ENCODE measurements at regions not wholly inside any gene's neighbourhood (a gene's known extent, or its start where the extent isn't known, plus 50 kb on each side); places are given as distances from the start of the nearest gene placed in this dataset.
"Not testable (repeated sequence)": the region's sequence is repeated elsewhere in the genome, so short reads cannot be mapped to it uniquely, and the experiment has no call there.

DNA sequence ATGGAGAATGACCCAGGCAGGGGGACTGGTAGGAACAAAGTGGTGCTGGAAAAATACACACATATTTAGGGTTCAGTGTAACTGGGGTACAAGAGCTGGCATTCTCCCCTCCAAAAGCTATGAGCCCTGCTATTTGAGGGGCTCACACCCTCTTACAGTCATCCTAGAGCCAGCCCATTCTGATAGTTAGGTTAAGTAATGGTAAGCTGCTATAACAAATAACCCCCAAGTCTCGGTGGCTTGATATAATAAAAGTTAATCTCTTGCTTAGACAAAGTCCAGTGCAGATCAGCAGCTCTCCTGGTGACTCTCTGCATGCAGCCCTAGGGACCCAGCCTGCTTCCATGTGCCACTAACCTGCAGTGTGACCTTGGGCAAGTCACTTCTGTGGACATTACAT lies 234.9 kb upstream of the HES1 start:
- intact Hi-C loops (cut with micrococcal nuclease), result no loop called here

DNA sequence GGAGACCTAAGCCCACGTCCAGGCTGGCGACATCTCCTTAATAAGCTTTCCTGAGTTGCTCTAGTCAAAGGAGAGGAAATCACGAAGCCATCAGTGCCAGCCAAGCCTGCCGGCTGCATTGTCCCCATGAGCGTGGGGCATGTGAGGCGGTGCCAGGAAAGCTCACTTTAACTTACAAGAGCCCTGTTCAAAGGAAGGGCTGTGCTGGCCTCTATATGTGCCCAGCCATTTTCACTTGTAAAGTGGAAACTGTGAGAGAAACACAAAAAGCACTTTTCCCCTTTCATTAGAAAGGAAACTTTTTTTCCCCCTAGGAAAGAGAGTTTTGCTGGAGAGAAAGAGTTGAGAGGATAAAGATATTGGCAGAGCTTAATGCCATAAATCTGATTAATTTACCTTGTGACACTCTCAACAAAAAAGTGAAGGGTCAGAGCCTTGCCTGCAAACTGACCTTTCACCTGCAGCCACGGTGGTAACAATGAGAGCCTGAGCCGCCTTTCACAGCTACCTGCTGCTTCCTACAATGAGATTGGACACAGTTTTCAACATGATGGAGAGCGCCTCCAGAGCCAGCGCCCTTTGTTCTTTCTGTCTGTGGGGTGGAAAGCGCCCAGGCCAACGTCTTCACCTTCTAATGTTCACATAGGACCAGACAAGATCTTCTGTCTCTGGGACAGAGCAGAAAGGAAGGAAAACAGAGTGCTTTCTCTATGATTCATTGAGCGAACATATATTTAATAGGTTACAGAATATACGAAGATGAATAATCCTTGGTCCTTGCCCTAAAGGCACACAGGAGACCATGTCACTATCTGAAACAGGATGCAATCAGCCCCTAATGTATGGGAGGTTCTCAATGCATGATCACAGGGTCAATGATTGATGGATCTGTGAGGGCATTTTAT lies 233.1 kb upstream of the HES1 start:
- intact Hi-C loops (cut with micrococcal nuclease), result no loop called here

DNA sequence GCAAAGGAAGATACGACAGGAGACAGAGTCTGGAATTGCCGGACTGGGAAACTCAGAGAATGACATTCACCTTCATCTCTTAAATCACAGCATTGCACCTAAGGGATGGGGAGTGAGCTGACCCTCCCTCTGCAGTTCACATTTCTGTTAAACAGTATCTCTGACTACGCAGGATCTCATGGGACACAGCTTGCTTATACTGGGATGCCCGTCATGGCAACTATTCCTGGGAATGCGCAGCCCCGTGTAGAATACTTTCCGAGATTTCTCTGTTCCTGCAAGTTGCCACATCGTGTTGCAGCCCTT lies 232.5 kb upstream of the HES1 start:
- intact Hi-C loops (cut with micrococcal nuclease), result no loop called here

DNA sequence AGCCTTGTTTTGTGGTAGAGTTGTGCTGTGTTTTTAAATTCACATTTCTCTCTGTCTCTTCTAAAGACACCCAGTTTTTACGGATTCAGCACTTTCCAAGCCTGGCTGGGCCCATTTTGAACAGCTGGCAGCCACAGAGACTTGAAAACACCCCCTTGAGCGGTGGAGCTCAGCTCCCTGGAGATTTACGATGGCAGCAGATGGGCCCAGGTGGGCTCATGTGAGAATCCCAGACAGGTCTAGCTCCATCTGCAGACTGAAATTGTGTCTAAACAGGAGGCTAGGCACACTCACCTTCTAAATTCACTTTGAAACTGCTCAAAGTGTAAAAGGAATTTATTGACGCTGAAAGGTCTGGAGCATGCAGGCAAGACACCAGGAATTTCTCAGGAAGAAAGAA lies 232.0 kb upstream of the HES1 start:
- intact Hi-C loops (cut with micrococcal nuclease), result no loop called here

DNA sequence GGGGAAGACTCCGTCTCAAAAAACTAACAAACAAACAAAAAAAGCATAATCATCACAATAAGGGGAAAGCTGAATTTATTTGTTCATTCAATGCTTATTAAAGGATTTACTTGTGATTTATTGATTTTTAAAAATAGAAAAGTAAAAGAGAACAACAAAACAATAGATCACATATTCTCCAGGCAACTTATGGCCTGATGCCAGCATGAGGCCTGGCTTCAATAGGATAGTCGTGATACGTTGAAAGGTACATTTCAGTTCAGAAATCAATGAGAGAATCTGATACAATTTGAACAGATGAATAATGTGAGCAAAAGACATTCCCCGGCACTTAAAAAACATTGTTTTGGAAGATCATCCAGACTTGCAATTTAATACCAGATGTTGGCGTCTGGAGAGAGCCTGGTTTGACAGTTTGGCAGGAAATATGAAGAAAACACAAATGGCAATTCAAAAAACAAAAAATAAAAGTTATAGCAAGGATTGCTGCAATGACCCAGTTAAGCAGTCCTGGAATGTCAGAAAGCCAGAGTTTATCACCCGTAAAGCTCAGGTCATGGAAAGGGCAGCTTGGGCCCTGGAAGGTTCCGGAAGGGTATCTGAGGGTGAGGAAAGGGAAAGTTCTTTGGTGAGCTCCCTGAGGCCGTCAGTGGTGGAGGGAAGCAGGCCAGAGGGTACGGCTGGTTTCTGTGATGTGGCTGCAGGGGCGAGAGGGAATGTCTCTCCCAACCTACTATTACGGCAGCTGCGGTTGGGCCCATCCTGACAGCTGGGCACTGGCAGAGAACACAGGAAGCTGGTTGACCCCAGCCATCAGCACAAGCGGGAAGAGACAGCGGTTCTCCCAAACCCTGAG lies 230.2 kb upstream of the HES1 start:
- intact Hi-C loops (cut with micrococcal nuclease), result no loop called here

DNA sequence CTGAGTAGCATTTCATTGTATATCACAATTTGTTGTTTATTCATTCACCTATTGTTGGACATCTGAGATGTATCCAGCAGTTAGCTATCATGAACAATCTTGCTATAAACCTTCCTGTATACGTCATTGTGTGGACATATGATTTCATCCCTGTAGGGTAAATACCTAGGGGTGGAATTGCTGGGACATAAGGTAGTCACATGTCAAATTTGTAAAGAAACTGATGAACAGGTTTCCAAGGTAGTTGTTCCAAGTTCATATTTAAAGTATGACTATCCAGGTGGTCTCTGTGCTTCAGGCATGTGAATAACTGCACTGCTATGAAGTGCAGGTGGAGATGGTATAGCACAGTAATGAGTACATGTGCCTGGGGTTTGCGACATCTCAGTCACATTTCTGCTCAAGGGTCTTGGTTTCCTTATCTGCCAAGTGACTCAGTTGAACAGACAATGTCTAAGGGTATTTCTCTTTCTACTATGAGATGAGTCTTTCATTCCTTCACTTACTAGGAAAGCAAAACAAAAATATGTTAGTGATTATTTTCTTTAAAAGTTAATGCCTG lies 229.0 kb upstream of the HES1 start:
- intact Hi-C loops (cut with micrococcal nuclease), result no loop called here

DNA sequence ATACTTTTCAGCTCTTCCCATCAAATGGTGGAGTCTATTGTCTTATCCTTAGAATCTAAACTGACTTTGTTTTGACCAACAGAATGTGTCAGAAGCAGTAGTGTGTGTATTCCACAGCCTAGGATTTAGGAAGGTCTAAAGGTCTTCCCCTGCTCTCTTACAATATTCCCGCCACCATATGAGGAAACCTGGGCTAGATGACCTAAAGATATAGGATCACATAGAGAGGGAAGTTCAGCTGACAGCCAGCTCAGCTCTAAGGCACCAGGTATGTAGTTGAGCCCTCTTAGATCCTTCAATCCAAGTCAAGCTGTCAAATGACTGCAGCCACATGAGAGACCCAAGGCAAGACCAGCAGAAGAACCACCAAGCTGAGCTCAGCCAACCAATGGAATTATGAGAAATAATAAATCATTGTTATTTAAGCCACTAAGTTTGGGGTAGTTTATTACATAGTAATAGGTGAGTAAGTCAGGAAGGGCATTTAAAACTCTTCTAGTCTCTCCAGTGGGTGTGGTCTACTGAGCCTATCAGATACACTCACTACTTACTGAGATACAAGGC lies 227.7 kb upstream of the HES1 start:
- intact Hi-C loops (cut with micrococcal nuclease), result no loop called here

DNA sequence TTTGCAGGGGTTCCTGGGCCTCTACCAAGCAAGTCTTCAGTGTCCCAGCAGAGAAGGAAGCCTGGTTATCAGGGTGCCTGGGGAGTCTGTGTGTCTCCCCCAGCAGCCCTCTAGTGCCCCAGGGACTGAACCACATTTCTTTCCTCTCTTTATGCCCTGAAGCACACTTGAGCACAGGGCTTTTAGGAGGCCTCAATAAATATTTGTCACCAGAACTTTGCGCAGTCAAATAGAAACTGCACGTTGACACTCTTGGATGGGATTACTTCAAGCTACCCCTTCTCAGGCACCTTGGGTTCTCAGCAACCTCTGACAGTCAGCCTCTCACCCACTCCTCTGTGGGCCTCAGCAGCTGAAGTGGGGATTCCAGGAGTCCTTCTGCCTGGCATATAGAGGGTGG lies 226.6 kb upstream of the HES1 start:
- intact Hi-C loops (cut with micrococcal nuclease), result no loop called here

DNA sequence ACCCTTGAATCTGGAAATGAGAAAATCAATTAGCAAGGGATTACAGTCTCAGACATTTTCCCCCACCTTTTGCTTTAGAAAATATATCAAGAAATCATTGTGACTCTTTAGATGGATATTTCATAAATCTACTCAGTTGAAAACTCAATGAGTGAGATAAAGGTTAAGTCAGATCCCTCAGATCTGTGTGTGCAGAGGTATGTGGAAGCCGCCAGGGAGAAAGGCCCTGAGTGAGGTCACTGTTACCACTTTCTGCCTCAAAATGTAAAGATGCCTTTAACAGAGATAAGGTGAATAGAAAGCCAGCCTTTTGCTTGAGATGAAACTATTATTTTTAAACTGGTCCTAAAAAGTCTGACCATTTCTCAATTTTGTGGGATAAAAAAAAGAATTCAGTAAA lies 225.6 kb upstream of the HES1 start:
- intact Hi-C loops (cut with micrococcal nuclease), result loop anchor here (5.0 kb wide), 1 partner anchor 52 kb away; no protein-coding TSS in a partner anchor

DNA sequence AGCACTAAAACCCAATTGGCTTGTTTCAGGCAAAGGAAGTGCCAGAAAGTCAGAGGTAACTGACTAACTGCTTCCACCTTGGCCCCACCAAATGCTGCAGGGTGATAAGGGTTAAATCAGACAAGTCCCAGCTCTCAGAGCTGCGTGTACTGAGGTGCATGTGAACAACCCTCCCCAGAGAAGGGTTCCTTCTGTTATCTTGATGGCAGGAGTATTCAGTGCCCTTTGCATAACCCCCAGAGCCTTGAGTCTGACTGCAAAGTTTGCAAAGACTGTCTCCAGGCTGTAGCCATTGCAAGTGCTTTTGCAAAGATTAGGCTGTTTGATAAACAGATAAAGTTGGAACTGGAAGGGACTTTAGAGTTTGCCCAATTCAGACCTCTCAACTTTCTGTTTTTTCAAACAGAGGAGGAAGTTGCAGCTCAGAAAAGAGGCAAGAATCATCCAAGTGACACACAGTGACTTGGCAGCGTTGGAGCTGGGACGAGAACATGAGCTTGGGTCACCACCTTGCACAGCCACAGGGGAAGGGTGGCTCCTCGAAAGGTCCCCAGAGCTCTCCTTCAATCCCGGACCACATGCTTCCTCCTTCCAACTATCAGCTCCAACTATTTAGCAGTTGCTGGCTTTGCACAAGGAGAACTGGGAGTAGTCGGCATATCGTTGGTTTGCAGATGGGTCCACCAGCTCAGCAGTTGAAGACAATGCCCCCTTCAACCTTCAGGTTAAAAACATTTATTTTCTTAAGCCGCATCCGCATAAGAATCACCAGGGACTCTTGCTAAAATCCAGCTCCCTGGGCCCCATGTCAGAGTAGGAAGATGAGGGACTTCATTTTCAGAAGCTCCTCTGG lies 224.8 kb upstream of the HES1 start:
- intact Hi-C loops (cut with micrococcal nuclease), result loop anchor here (5.0 kb wide), 1 partner anchor 51 kb away; no protein-coding TSS in a partner anchor

DNA sequence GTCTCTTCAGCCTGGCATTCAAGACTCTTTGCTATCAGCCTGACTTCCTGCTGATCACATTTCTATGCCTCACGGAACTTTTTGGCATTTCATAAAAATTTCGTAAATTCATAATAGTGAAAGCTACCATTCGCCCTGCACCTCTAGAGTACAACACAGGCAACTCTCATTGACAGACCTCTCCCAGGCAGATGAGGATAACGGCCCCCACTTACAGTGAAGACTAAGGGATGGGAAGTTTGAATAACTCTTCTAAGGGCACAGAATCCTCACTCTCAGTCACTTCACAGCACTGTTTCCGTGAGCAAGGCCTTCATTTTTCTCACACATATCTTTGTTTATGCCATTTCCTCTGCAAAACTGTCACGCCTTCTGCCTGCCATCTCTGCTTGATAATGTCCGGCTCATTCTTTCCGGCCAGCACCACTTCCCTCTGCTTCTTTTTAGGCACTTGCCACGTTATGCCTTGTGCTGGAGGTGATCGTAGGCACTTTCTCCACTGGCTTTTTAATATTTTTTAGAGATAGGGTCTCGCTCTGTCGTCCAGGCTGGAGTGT lies 224.1 kb upstream of the HES1 start:
- intact Hi-C loops (cut with micrococcal nuclease), result loop anchor here (5.0 kb wide), 1 partner anchor 50 kb away; no protein-coding TSS in a partner anchor

DNA sequence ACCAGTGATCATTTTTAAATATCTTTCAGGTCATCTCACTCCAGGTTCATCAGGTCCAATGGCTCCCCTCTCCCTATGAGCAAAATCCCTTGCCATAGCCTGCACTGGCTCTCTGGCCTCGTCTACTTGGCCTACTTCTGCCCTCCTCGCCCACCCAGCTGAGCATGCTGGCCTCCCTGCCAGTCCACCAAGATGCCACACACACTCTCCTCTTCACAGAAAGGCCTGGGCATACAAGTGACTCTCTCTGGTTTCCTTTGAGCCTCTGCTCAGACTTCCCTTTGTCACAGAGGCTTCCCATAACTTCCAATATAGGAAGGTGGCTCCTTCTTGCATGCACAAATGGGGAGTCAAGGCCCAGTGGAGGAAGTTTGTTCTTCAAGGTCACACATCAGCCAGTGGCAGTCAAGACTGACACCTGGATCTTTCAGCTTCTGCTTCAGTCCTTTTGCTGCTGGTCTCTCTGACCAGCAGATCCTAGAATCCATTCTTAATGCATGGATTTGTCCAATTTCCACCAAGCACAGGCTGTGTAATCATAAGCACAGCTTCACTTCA lies 223.2 kb upstream of the HES1 start:
- intact Hi-C loops (cut with micrococcal nuclease), result loop anchor here (5.0 kb wide), 1 partner anchor 50 kb away; no protein-coding TSS in a partner anchor

DNA sequence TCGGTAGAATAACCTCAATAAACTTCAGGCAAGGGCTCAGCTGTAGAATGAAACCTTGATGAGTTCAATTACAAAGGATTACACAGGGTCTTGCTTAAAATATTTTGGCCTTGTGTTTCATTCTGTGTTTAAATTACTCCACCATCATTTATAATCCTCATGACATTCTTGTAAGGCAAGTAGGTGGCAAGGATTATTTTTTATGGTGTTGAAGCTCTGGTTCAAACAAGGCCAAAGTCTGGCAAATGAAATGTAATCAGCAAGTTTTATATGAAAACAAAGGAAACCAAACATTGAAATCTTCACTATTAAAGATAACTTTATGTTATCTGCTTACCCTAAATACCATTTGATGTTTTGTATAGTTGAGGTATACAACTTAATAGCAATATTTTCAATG lies 221.3 kb upstream of the HES1 start:
- intact Hi-C loops (cut with micrococcal nuclease), result loop anchor here (5.0 kb wide), 1 partner anchor 48 kb away; no protein-coding TSS in a partner anchor

DNA sequence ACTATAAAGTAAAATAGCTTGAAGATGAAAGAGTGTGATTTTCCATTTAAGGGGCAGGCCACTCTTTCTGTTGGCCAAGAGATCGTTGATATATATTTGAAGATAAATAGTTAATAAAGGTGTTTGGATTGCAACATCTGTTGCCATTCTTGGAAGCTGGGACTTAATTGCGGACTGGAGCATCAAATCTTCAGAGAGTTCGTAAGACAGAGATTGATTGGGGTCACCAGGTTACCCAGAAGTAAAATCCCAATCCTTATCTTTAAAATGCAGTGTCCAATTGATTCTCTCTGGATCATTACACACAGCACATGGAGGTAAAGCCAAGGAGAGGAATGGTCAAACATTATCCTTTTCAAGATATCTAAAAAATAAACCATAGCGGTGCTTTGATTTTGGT lies 220.8 kb upstream of the HES1 start:
- intact Hi-C loops (cut with micrococcal nuclease), result no loop called here

DNA sequence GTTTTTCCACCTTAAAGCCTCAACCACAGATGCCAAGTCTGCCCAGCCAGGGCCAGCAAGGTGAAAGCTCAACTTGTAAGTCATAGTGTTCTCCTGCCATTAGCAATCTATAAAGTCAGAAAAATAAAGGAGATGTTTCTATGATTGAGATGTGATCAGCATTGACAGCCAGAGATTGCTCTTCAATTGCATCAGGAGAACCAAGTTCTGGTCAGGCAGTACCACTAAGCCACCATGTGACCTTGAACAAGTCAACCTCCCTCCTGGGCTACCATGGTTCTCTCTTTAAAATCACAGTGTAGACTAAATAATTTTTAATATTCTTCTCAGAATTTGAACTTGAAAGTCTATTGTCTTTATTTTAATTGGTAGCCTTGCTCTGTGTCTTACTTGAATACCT lies 220.3 kb upstream of the HES1 start:
- intact Hi-C loops (cut with micrococcal nuclease), result no loop called here

DNA sequence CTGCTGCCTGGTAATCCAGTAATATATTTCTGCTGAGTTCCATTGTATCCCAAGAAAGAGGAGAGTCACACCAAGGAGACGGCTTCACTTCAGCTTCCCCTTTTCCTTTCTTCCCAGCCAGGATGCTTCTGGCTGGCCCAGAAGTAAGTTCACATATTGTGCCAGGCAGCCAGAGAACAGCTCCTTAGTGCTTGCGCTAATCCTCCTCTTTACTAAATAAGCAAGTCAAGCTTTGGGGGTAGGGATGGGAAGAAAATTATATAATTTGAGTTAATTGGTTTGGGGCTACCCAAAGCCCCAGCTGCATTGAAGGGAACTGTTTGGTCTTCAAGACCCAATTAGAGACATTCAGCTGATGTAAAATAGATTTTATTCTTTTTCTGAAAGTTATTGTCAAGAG lies 218.8 kb upstream of the HES1 start:
- intact Hi-C loops (cut with micrococcal nuclease), result no loop called here

DNA sequence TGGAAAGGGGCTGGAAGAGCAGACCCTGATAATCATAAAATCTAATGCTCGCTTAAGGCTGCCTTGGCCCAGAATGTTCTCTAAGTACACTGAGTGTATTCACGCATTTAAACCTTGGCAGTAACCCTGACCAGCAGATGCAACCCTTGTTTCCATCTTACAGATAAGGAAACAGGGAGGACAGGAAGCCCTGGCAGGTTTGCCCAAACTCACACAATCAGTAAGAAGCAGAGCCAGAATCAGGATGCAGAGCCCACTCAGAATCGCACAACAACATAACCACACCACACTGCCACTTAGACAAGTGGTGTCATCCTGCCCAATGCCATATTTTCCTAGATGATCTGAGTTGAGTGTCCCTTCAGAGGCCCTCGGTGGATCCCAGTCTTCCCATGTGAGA lies 214.5 kb upstream of the HES1 start:
- intact Hi-C loops (cut with micrococcal nuclease), result no loop called here

DNA sequence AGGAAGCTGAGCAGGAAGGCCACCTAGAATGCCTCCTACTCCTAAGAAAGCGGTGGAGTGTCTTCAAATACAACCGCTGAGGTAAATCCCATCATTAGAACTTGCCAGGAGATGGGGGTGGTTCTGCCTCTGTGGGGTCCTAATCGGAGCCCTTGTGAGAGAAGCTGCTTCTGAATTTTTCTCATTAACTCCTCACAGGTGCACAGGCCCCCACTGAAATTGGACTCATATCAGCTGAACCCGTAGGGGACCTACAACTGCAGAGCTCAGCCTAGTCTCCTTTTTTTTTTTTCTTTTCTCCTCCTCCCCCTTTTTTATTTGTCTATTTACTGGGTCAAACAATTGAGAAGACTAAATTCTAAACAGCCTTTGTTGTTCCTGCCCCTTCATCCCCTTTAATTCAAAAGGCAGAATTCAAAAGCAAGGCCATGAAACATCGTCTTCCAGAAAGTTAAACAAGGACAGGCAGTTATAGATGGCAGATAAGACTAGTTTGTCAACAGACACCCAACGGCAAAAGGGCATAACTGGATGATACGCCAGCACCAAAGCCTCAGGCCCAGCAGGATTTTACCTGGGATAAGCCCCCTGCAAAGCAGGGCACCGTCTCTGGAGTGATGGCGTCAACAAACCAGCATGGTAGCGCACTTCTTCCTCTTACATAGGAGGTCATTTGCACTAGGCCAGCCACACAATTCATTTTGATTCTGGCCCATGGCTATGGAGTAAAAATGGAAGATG lies 213.7 kb upstream of the HES1 start:
- intact Hi-C loops (cut with micrococcal nuclease), result no loop called here

DNA sequence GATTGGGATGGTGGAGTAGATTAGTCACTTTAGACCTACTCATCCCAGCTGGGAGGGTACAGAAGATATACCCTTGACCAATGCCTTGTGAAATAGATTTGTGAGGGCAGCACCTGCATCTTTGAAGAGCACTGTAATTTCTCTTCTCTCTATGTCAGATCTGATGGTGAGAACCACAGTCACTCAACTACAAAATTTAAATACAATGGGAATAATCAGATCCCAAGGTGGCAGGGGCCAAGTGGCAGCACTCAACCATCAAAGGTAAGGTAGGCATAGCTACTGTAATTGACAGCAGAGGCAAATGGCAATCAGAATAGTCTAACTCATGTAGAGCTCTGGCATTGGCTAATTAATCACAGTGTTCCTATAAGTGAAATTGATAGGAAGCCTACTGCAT lies 212.0 kb upstream of the HES1 start:
- intact Hi-C loops (cut with micrococcal nuclease), result not testable (repeated sequence)

All from T-helper 1 cell treated with Interleukin-12 subunit alpha and Interleukin-12 subunit beta and Interleukin-4 antibody, amounts not matched to agents 30 ng/mL and 1 ng/mL, for 36 hours (primary cell).